Prostate gland (tissue), 2 donors: ENCODE measurements at regions not wholly inside any gene's neighbourhood (a gene's known extent, or its start where the extent isn't known, plus 50 kb on each side); places are given as distances from the start of the nearest gene placed in this dataset.

ENCODE experiments used
- POLR2A ChIP-seq: fragments of 450-650 bp; IDR thresholded peaks from one replicate; pipeline ENCODE4 v1.6.1; 2016; ENCODE audit warnings: antibody characterized with exemption, mild to moderate bottlenecking
- POLR2AphosphoS5 ChIP-seq: sonication (generic); formaldehyde crosslinking; IDR thresholded peaks from one replicate; pipeline ENCODE4 v1.6.1; 2017; ENCODE audit warnings: antibody characterized with exemption
- TF ChIP-seq, protein P1 (sequence below), 4 experiments: fragments of 200-600 bp in 2 of 4; fragments of 450-650 bp in 2 of 4; sonication (generic) in 2 of 4; IDR thresholded peaks; 1 replicate in 3 of 4; 2 replicates in 1 of 4; pipeline ENCODE4 v1.5.1; 2016 to 2019; ENCODE audit warnings: antibody characterized with exemption in 4 of 4, mild to moderate bottlenecking in 2 of 4, moderate library complexity in 2 of 4

- TF ChIP-seq, protein P1, sequence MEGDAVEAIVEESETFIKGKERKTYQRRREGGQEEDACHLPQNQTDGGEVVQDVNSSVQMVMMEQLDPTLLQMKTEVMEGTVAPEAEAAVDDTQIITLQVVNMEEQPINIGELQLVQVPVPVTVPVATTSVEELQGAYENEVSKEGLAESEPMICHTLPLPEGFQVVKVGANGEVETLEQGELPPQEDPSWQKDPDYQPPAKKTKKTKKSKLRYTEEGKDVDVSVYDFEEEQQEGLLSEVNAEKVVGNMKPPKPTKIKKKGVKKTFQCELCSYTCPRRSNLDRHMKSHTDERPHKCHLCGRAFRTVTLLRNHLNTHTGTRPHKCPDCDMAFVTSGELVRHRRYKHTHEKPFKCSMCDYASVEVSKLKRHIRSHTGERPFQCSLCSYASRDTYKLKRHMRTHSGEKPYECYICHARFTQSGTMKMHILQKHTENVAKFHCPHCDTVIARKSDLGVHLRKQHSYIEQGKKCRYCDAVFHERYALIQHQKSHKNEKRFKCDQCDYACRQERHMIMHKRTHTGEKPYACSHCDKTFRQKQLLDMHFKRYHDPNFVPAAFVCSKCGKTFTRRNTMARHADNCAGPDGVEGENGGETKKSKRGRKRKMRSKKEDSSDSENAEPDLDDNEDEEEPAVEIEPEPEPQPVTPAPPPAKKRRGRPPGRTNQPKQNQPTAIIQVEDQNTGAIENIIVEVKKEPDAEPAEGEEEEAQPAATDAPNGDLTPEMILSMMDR (IDR thresholded peaks at IDR 0.05) = no peak
- TF ChIP-seq POLR2A (no peak), POLR2AphosphoS5 (no peak)
Measured at GRCh38 chr10:33416691-33417090, 82.2 kb upstream of the NRP1 start.
